ENCODE measurements at regions not wholly inside any gene's neighbourhood (a gene's known extent, or its start where the extent isn't known, plus 50 kb on each side); places are given as distances from the start of the nearest gene placed in this dataset.

GRCh38 chr13:42658019-42658418 lies 84.1 kb downstream of the TNFSF11 start:
- TF ChIP-seq CTCF (optimal IDR thresholded peaks at IDR 0.05 in 1 of 3, IDR thresholded peaks at IDR 0.05 in 1 of 3, conservative IDR thresholded peaks at IDR 0.05 in 1 of 3; ENCODE audit: extremely low read depth in 1 of 3, insufficient read depth in 2 of 3, low read length in 3 of 3) (no peak), EZH2 (IDR thresholded peaks at IDR 0.05; ENCODE audit: low read length) (no peak)
